Esophagus squamous epithelium (tissue), 5 donors: ENCODE measurements at regions not wholly inside any gene's neighbourhood (a gene's known extent, or its start where the extent isn't known, plus 50 kb on each side); places are given as distances from the start of the nearest gene placed in this dataset.
"Not testable (repeated sequence)": the region's sequence is repeated elsewhere in the genome, so short reads cannot be mapped to it uniquely, and the experiment has no call there.

Experiments
- DNase-seq: peaks from one replicate; lab custom pipeline; 2025; lab: John Stamatoyannopoulos, UW
- H3K27ac ChIP-seq, 4 donors: fragments of 200-600 bp; sonication (generic); one replicate each; pipeline ENCODE4 v1.5.1; 2016 to 2019; ENCODE audit warnings: mild to moderate bottlenecking in 1 of 4
- H3K27me3 ChIP-seq, 4 donors: fragments of 200-600 bp; sonication (generic); 1 replicate in 3 of 4; 2 replicates in 1 of 4; pipeline versions ENCODE4 v1.5.1 to v1.6.0; 2017 to 2021; ENCODE audit warnings: antibody characterized with exemption in 1 of 4
- H3K36me3 ChIP-seq, 3 donors: fragments of 200-600 bp; sonication (generic); one replicate each; pipeline ENCODE4 v1.5.1; 2016 to 2019
- H3K4me1 ChIP-seq, 3 donors: fragments of 200-600 bp; sonication (generic); one replicate each; pipeline ENCODE4 v1.5.1; 2017 to 2019
- H3K4me3 ChIP-seq, 4 donors: fragments of 200-600 bp; sonication (generic); 1 replicate in 3 of 4; 2 replicates in 1 of 4; pipeline ENCODE4 v1.5.1; 2016 to 2019; ENCODE audit warnings: mild to moderate bottlenecking in 2 of 4, moderate library complexity in 1 of 4
- H3K9me3 ChIP-seq, 3 donors: fragments of 200-600 bp; sonication (generic); one replicate each; pipeline ENCODE4 v1.5.1; 2016 to 2019
- POLR2A ChIP-seq, 4 donors: fragments of 450-650 bp; IDR thresholded peaks; one replicate each; pipeline ENCODE4 v1.6.1; 2017; ENCODE audit warnings: antibody characterized with exemption in 4 of 4, mild to moderate bottlenecking in 4 of 4, moderate library complexity in 3 of 4
- WGBS, 2 donors: methylation state at CpG; one replicate each; pipeline ENCODE4 v1.1.5; 2018; 5-methylcytosine and 5-hydroxymethylcytosine counted together
- intact Hi-C: fragments of 100-400 bp; cut with DNase I; formaldehyde crosslinking; loops from one replicate; pipeline ENCODE4 v1.15.0; 2022
- TF ChIP-seq, protein P1 (sequence below), 6 experiments: fragments of 450-650 bp in 4 of 6; fragments of 200-600 bp in 2 of 6; sonication (generic) in 2 of 6; IDR thresholded peaks; one replicate each; pipeline ENCODE4 v1.5.1; 2016 to 2019; ENCODE audit warnings: antibody characterized with exemption in 6 of 6, mild to moderate bottlenecking in 4 of 6, moderate library complexity in 4 of 6
- donor health status: DM: yes; HTN: yes; CAD: no.

GRCh38 chr14:101313268-101313667 lies 248.0 kb upstream of the DIO3 start:
- H3K27me3 ChIP-seq = no peaks in the 10 kb centered on the region
- intact Hi-C loops = no loop called here
- 66 to 70% methylated on average over 6 of the region's 6 CpGs for WGBS, 2 donors
- H3K4me3 ChIP-seq = no peak overlapping the region
- H3K9me3 ChIP-seq = peaks cover 0 to 18% (median 3%) of the 10 kb centered on the region in 3 donors
- H3K36me3 ChIP-seq = no peaks in the 10 kb centered on the region
- DNase-seq = no peak
- no peak for TF ChIP-seq POLR2A (IDR thresholded peaks at IDR 0.05)
- no peaks in the 10 kb centered on the region for H3K4me1 ChIP-seq
- no peak overlapping the region for H3K27ac ChIP-seq

- H3K4me1 ChIP-seq = no peaks in the 10 kb centered on the region
- no peaks in the 10 kb centered on the region for H3K27me3 ChIP-seq
- no peak overlapping the region for H3K4me3 ChIP-seq
- no peaks in the 10 kb centered on the region for H3K36me3 ChIP-seq
- H3K9me3 ChIP-seq = peaks cover 0 to 18% (median 3%) of the 10 kb centered on the region in 3 donors
- DNase-seq = no peak
- intact Hi-C loops = no loop called here
- 66 to 76% methylated on average over 3 of the region's 3 CpGs for WGBS, 2 donors
- H3K27ac ChIP-seq = no peak overlapping the region
- no peak for TF ChIP-seq POLR2A (IDR thresholded peaks at IDR 0.05)
- TF ChIP-seq, protein P1, sequence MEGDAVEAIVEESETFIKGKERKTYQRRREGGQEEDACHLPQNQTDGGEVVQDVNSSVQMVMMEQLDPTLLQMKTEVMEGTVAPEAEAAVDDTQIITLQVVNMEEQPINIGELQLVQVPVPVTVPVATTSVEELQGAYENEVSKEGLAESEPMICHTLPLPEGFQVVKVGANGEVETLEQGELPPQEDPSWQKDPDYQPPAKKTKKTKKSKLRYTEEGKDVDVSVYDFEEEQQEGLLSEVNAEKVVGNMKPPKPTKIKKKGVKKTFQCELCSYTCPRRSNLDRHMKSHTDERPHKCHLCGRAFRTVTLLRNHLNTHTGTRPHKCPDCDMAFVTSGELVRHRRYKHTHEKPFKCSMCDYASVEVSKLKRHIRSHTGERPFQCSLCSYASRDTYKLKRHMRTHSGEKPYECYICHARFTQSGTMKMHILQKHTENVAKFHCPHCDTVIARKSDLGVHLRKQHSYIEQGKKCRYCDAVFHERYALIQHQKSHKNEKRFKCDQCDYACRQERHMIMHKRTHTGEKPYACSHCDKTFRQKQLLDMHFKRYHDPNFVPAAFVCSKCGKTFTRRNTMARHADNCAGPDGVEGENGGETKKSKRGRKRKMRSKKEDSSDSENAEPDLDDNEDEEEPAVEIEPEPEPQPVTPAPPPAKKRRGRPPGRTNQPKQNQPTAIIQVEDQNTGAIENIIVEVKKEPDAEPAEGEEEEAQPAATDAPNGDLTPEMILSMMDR (IDR thresholded peaks at IDR 0.05) = no peak
Measured at GRCh38 chr14:101315802-101316296, 245.4 kb upstream of the DIO3 start.

DNA sequence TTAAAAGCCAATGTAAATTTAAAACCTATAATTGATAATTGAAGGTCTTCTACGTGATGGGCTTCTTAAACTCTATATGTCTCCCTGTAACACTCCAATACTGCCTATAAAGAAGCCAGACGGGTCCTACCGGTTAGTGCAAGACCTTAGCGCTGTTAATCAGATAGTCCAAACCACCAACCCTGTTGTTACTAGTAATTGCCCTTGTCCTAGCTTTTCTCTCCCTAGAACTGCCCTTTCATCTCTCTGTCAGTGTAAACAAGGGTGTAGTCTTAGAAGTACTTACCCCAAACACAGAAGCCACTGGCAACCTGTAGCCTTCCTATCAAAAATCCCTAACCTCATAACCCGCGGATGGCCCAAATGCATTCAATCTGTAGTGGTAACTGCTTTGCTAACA lies 243.0 kb upstream of the DIO3 start:
- Histone ChIP-seq H3K4me1 (no peaks in the 10 kb centered on the region), H3K36me3 (no peaks in the 10 kb centered on the region), H3K4me3 (no peak overlapping the region), H3K9me3 (peaks cover 0 to 18% (median 3%) of the 10 kb centered on the region in 3 donors), H3K27ac (no peak overlapping the region), H3K27me3 (no peaks in the 10 kb centered on the region)
- intact Hi-C loops = no loop called here
- no peak for DNase-seq
- WGBS, 2 donors = 51 to 66% methylated on average over 6 of the region's 6 CpGs
- TF ChIP-seq, protein P1 (IDR thresholded peaks at IDR 0.05) = no peak
- no peak for TF ChIP-seq POLR2A (IDR thresholded peaks at IDR 0.05)

DNA sequence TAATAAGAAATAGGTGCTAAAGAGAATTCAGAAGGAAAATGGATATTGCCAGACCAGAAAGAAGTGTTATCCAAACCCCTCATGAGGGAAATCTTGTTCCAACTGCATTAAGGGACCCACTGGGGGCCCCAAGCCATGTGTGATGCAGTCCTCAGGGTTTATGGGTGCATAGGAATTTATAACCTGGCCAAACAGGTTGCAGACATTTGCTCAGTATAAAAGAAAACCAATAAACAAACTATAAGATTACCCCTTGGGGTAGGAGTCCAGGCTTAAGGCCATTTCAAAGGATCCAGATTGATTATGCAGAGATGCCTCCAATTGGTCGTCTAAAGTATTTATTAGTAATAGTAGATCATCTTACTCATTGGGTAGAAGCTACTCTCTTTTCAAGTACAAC lies 240.9 kb upstream of the DIO3 start:
- H3K27ac ChIP-seq = no peak overlapping the region
- TF ChIP-seq, protein P1 (IDR thresholded peaks at IDR 0.05) = no peak
- no peak for TF ChIP-seq POLR2A (IDR thresholded peaks at IDR 0.05)
- no peaks in the 10 kb centered on the region for H3K36me3 ChIP-seq
- no peak for DNase-seq
- intact Hi-C loops = no loop called here
- 70 to 71% methylated on average over 1 of the region's 1 CpG for WGBS, 2 donors
- peaks cover 0 to 34% (median 3%) of the 10 kb centered on the region in 3 donors for H3K9me3 ChIP-seq
- H3K27me3 ChIP-seq = no peaks in the 10 kb centered on the region
- no peaks in the 10 kb centered on the region for H3K4me1 ChIP-seq
- H3K4me3 ChIP-seq = no peak overlapping the region

GRCh38 chr14:101322223-101322622 lies 239.1 kb upstream of the DIO3 start:
- Histone ChIP-seq H3K4me1 (no peaks in the 10 kb centered on the region), H3K27ac (no peak overlapping the region), H3K4me3 (no peak overlapping the region), H3K27me3 (no peaks in the 10 kb centered on the region), H3K9me3 (peaks cover 0 to 16% (median 0%) of the 10 kb centered on the region in 3 donors), H3K36me3 (no peaks in the 10 kb centered on the region)
- no peak for DNase-seq
- WGBS, 2 donors = 50 to 79% methylated on average over 1 to 4 of the region's 5 CpGs
- intact Hi-C loops = no loop called here
- TF ChIP-seq POLR2A (IDR thresholded peaks at IDR 0.05) = no peak
- TF ChIP-seq, protein P1 (IDR thresholded peaks at IDR 0.05) = no peak

- 84 to 86% methylated on average over 4 of the region's 4 CpGs for WGBS, 2 donors
- Histone ChIP-seq H3K36me3 (no peaks in the 10 kb centered on the region), H3K27me3 (no peaks in the 10 kb centered on the region), H3K9me3 (peaks cover 0 to 16% (median 0%) of the 10 kb centered on the region in 3 donors), H3K4me3 (no peak overlapping the region), H3K4me1 (no peaks in the 10 kb centered on the region), H3K27ac (no peak overlapping the region)
- intact Hi-C loops = no loop called here
- DNase-seq = no peak
- TF ChIP-seq, protein P1 (IDR thresholded peaks at IDR 0.05) = no peak
- no peak for TF ChIP-seq POLR2A (IDR thresholded peaks at IDR 0.05)
Measured at GRCh38 chr14:101323111-101323510, 238.2 kb upstream of the DIO3 start.

GRCh38 chr14:101323614-101324235 lies 237.6 kb upstream of the DIO3 start:
- DNase-seq, H3K4me1 ChIP-seq, H3K27me3 ChIP-seq, intact Hi-C loops, H3K27ac ChIP-seq, H3K36me3 ChIP-seq, H3K4me3 ChIP-seq: not testable (repeated sequence)
- peaks cover 0 to 16% (median 0%) of the 10 kb centered on the region in 3 donors for H3K9me3 ChIP-seq
- WGBS, 2 donors = 86 to 92% methylated on average over 7 of the region's 7 CpGs
